Brain pericyte (primary cell): ENCODE measurements at regions not wholly inside any gene's neighbourhood (a gene's known extent, or its start where the extent isn't known, plus 50 kb on each side); places are given as distances from the start of the nearest gene placed in this dataset.

Experiments
- DNase-seq: peaks from one replicate; pipeline ENCODE4 v3.0.0-alpha.2; 2012; ENCODE audit warnings: low read depth, low spot score

- no peak for DNase-seq
These were observed 379.9 kb upstream of the LCORL start for GRCh38 chr4:18401425-18401824.

DNA sequence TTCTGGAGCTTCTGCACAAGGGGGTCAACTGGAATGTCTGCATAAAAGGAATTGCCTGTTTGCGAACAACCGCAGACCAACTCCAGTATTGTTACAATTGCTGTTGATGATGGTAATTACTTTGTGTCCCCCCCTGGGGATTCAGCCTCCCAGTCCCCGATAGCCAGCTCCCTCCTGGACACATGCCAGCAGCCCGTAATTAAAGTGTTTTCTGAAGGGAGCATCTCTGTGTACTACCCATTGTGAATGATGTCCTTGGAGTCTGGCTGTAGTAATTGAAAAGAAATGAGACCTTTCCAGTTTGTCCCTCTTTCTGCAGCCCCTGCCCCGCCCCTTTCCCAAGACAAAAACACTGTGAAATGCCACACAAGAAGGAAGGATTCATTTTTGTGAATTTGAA is 377.1 kb upstream of the LCORL start:
- no peak for DNase-seq

DNA sequence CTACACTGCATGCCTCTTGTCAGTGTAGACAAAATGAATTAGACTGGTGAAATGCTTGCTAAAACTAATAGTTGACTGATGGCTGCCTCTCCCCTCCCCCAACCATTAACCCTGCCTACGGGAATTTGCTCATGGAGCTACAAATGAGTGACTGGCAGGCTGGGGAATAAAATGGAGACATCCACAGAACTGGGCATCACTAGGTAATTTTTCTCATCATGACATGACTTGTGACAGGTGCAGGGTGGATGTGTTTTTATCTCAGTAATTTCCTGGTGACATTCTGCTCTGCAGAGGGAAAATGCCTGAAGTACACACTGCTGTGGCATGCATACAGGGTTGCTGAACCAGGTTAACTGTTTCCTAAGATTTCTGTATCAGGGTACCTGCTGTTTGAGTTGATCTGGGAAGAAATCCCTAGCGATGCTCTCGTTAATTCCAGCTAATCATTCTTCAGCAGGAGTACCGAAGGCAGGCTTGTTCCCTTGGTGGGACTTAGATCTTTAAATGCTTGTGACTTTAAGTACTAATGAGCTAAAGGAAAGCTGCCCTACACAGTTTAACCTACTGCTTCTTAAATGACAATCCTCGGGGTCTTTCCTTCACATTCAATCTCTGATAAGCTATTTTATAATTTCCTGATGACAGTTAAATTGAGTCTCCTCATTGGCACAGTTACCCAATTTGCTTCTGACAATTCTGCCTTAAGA is 376.3 kb upstream of the LCORL start:
- no peak for DNase-seq

DNA sequence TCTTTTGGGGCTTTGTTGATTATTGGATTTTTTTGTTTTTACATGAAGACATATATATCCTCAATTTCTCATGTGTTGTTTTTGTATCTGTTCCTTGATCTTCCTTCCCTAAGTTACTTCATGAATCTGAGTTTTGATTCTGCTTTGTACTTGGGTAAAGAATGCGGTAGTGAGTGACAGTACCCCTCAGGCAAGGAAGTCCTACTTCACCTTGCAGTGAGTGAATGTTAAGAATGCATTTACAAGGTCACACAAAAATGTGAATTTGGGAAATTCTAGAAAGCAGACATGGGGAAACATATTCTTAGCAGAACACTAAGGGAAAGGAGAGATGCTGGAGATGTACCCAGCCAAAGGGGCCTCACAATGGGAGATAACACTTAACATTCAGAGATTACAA is 373.1 kb upstream of the LCORL start:
- no peak for DNase-seq

- DNase-seq, result no peak
These were observed 369.8 kb upstream of the LCORL start for GRCh38 chr4:18391354-18391728.

DNA sequence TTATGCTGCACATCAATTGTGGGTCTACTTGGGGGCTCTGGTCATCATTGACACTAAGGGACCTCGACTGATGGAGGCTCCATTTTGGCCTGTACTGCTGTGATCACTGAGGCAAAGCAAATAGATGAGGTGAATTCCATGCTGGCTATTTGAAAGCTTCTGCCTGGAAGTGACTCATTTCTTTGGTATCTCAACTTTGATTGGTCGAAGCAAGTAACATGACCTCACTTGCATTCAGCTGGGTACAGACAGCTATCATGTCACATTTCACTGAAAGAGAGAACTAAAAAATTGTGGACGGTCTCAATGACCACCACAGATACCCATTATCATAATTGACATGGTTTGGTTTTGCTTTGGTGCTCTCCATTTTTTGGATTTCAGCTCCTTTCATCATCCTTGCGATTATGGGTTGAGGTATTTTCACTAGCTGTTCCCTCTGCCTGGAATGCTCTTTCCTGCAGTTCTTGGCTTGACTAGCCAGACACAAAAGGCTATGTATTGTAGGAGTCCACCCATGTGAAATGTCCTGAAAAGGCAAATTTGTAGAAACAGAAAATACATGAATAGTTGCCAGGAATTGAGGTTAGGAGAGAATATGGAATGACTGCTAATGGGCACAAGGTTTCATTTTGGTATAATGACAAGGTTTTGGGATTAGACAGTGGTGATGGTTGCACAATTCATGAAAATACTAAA is 369.2 kb upstream of the LCORL start:
- DNase-seq, result no peak

GRCh38 chr4:18389115-18389514 is 367.6 kb upstream of the LCORL start:
- DNase-seq, result no peak

DNA sequence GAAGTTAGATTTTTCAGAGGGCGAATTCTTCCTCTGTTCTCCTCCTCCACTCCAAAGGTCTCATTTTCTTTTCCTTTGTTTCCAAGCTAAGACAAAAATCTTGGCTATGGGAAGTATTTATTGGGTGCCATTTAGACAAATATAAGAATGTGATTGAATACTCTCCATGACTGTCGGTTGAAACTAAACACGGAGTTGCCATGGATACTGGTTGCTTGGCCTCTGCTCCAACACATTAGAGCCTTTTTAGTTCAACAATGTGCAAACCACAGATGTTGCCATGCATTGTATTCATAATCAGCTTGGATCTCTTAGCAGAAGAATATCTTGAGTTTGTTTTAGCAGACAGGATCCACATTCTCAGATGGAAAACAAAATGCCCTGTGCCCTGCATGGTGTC is 366.5 kb upstream of the LCORL start:
- no peak for DNase-seq

- no peak for DNase-seq
These were observed 359.6 kb upstream of the LCORL start for GRCh38 chr4:18381186-18381585.

DNA sequence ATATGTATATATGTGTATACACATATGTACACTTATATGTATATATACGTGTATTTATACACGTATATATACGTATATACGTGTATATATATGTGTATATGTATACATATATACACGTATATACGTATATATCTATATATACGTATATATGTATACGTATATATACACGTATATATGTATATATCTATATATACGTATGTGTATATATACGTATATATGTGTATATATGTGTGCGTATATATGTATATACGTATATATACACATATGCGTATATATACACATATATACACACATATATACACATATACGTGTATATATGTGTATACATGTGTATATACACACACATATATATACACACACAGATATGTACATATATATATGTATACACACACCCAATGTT is 348.0 kb upstream of the LCORL start:
- no peak for DNase-seq

DNA sequence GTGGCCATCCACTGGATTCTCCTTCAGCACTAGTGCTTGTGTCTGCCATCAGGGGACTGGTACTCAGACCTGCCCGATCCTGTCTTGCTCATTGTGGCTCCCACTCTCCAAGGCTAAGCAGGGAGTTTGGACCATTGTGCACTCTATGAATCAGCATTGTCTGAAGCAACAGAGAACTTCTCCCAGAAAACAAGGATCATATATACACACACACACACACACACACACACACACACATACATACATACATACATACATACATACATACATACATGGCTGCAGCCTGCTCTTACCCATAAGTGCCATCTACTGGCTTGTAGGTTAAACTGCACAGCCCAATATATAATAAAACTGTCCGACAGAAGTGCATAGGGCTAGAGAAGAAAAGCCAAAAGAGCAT is 345.3 kb upstream of the LCORL start:
- DNase-seq, result peak; percentile 5

GRCh38 chr4:18366136-18366535 is 344.6 kb upstream of the LCORL start:
- no peak for DNase-seq

GRCh38 chr4:18343581-18343980 is 322.0 kb upstream of the LCORL start:
- DNase-seq, result no peak

DNA sequence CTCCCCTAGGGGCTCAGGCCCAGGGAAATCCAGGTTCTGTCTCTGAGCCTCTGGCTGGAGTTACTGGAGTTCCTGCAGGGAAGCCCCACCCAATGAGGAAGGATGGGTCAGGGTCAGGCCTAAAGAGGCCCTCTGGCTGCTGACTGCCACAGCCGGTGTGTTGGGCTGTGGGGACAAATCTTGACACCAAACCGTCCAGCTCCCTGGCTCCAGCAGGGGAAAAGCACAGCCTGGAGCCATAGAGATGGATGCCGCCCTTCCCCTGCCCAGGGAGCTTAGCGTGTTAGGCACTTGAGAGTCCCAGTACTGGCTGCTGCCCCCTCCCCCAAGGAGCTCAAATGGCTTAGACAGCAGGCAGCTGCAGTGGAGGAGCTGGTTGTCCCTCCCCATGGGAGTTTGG is 321.3 kb upstream of the LCORL start:
- no peak for DNase-seq

DNA sequence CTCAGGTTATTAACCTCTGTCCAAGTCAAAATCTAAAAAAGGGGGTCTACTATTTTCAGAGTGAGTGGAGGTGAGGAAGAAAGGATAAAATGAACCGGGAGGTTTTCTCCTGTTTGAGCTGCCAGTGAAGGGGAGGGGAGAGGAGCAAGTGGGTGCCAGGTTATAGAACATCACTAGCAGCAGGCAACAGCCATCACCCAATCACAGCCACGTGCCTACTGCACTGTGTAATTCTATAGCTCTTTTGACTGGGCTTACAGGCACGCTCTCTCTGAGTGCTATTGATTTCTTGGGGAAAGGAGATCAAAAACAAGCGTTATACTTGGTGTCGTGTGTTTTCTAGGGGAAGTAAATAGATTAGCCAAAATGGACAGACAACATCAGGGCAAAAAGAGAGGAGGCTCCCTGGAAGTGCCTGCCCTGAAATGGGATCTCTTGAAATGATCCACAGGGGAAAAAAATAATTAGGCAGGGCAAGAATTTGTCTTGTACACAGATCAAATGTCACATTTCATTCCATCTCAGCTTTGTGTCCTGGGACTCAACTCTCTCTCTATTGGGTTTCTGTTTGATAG is 300.5 kb upstream of the LCORL start:
- DNase-seq, result no peak

- DNase-seq, result no peak
These were observed 297.9 kb upstream of the LCORL start for GRCh38 chr4:18319431-18319830.

- DNase-seq, result no peak
These were observed 297.3 kb upstream of the LCORL start for GRCh38 chr4:18318682-18319388.

GRCh38 chr4:18314731-18315130 is 293.2 kb upstream of the LCORL start:
- DNase-seq, result no peak

DNA sequence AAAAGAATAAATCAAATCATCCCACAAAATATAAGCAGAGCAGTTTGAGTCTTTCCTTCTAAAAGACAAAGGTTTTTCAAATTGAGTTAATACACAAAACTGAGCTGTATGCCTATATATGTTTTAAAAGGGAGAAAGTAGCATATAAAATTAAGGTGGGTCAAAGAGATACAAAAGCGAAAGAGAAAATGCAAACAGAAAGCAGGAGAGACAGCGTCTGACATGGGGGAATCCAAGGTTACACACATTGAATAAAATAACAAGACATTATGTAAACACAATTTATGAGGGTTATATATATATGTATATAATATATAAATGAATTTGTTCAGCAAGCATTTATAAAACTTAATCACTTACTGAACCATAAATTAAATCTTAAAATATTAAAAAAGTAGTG is 276.1 kb upstream of the LCORL start:
- no peak for DNase-seq

- no peak for DNase-seq
These were observed 274.9 kb upstream of the LCORL start for GRCh38 chr4:18296411-18296810.

- DNase-seq, result no peak
These were observed 273.3 kb upstream of the LCORL start for GRCh38 chr4:18294846-18295245.

DNA sequence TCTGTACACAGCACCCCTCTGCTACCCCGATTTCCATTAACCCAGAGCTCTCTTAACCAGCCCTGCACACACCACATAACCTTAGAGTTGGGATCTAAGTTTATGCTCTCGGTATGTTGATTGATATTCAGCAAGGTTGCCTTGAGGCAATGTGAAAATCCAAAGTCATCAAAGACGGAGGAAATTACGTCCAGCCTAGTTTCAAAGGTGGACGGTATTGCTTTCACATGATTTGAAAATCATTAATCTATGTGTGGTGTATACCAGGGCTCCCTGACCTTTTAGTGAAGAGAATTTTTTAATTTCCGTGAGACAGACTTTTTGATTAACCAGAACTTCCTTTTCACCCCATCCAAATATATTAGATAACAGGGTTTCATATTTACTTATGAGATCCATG is 272.5 kb upstream of the LCORL start:
- DNase-seq, result no peak

- no peak for DNase-seq
These were observed 270.9 kb upstream of the LCORL start for GRCh38 chr4:18292411-18292810.
